ENCODE measurements at regions not wholly inside any gene's neighbourhood (a gene's known extent, or its start where the extent isn't known, plus 50 kb on each side); places are given as distances from the start of the nearest gene placed in this dataset.

DNA sequence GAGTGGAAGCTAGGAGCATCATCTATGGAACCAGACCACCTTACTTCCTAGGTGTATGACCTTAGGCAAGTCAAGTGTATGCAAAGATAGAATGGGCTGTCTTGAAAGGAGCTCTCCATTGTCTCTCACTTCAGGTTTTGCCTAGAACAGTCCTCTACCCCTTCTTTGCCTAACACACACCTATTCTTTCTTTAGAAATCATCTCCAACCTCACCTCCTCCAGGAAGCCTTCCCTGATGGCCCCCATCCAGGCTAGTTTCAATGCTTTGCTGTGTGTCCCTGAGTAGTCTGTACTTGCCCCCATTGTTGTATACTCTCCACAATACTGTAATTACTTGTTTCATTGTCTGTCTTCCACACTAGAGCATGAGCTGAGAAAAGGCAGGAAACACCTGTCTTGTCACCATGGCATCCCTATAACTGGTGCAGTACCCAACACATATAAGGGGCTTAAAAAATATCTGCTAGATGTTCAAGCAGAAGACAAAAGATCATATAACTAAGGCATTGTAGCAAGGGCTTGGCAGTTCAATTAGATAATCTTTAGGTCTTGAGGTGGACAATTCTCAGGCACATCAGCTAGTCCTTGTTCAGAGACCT is 83.0 kb downstream of the RRAGC start:
- no peak overlapping the region for H3K14ac ChIP-seq (ENCODE audit: insufficient read depth, low read length)
- H3K18ac ChIP-seq (ENCODE audit: insufficient read length, low read depth, low read length), result no peak overlapping the region
- H2BK120ac ChIP-seq (ENCODE audit: low read depth, low read length, poor library complexity, severe bottlenecking), result no peak overlapping the region
- no peak overlapping the region for H4K91ac ChIP-seq (ENCODE audit: insufficient read length, low read depth, low read length)
- no peak overlapping the region for H3K23ac ChIP-seq (ENCODE audit: insufficient read length, low read depth, low read length)
- no peaks in the 10 kb centered on the region; a peak in 1 of 7 replicates for H3K36me3 Mint-ChIP-seq (ENCODE audit: insufficient read depth in 1 of 3, low read depth in 3 of 3)
- H4K8ac ChIP-seq (replicated peaks; ENCODE audit: insufficient read length, low read depth, low read length), result no peak overlapping the region
- no peak overlapping the region for H3T11ph ChIP-seq (ENCODE audit: low read length)
- no peak overlapping the region for H2BK15ac ChIP-seq (ENCODE audit: low read depth, low read length)
- H2BK20ac ChIP-seq (ENCODE audit: low read depth, low read length, poor library complexity, severe bottlenecking), result no peak overlapping the region
- H4K20me1 ChIP-seq (ENCODE audit: control insufficient read depth, insufficient read depth, insufficient read length), result no peaks in the 10 kb centered on the region
- no peak overlapping the region for H3K4me2 ChIP-seq (ENCODE audit: insufficient read depth, insufficient read length, low read length)
- no peak for DNase-seq
- H2BK5ac ChIP-seq (ENCODE audit: insufficient read length, low read length), result no peak overlapping the region
- H2BK12ac ChIP-seq (ENCODE audit: insufficient read length, low read depth, low read length), result no peak overlapping the region
- peaks cover 17 to 25% of the 10 kb centered on the region in 2 experiments for H3K4me1 Mint-ChIP-seq
- H2AK5ac ChIP-seq (ENCODE audit: insufficient read length, low read length), result no peak overlapping the region
- H3K56ac ChIP-seq (ENCODE audit: insufficient read length, low read depth, low read length), result no peak overlapping the region
- no peak overlapping the region for H4K5ac ChIP-seq (ENCODE audit: insufficient read length, low read depth, low read length)
- H3K9me3 ChIP-seq (ENCODE audit: control insufficient read depth, low read depth, low read length), result no peaks in the 10 kb centered on the region
- no peaks in the 10 kb centered on the region for H3K23me2 ChIP-seq (ENCODE audit: insufficient read length, low read depth, low read length, poor library complexity, severe bottlenecking)
- H3K27me3 Mint-ChIP-seq (ENCODE audit: low read depth), result peaks cover 5% of the 10 kb centered on the region
- H3K4ac ChIP-seq (ENCODE audit: low read depth, low read length), result no peak overlapping the region
- H3K27ac ChIP-seq (ENCODE audit: insufficient read length, low read depth, low read length), result no peak overlapping the region
- H3K79me1 ChIP-seq (ENCODE audit: insufficient read depth, low read depth, low read length, poor library complexity, severe bottlenecking), result no peaks in the 10 kb centered on the region
- H3K4me1 ChIP-seq (ENCODE audit: insufficient read depth, low read length), result no peaks in the 10 kb centered on the region
- H2AFZ ChIP-seq (ENCODE audit: low read length), result no peak overlapping the region
- no peaks in the 10 kb centered on the region for H3K9me3 Mint-ChIP-seq
- no peaks in the 10 kb centered on the region for H3K27me3 ChIP-seq (ENCODE audit: insufficient read depth, low read length)
- no peak overlapping the region for H3K27ac Mint-ChIP-seq
- H3K4me3 Mint-ChIP-seq, result no peak overlapping the region
- no peaks in the 10 kb centered on the region for H3K79me2 ChIP-seq (ENCODE audit: insufficient read depth, low read length)
- TF ChIP-seq, protein P1, sequence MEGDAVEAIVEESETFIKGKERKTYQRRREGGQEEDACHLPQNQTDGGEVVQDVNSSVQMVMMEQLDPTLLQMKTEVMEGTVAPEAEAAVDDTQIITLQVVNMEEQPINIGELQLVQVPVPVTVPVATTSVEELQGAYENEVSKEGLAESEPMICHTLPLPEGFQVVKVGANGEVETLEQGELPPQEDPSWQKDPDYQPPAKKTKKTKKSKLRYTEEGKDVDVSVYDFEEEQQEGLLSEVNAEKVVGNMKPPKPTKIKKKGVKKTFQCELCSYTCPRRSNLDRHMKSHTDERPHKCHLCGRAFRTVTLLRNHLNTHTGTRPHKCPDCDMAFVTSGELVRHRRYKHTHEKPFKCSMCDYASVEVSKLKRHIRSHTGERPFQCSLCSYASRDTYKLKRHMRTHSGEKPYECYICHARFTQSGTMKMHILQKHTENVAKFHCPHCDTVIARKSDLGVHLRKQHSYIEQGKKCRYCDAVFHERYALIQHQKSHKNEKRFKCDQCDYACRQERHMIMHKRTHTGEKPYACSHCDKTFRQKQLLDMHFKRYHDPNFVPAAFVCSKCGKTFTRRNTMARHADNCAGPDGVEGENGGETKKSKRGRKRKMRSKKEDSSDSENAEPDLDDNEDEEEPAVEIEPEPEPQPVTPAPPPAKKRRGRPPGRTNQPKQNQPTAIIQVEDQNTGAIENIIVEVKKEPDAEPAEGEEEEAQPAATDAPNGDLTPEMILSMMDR (conservative IDR thresholded peaks at IDR 0.05), result no peak
- no peak overlapping the region for H3K9ac ChIP-seq (ENCODE audit: extremely low read depth, insufficient read length, low read length)

All from H9 (cell line).